HepG2 (cell line): ENCODE measurements at regions not wholly inside any gene's neighbourhood (a gene's known extent, or its start where the extent isn't known, plus 50 kb on each side); places are given as distances from the start of the nearest gene placed in this dataset.
A peak's percentile ranks its signal among the peaks of the same experiment; 100 is the strongest.

Source experiments
- AGO2 ChIP-seq: fragments of 200-400 bp; formaldehyde crosslinking; optimal IDR thresholded peaks from 2 replicates; pipeline ENCODE3; 2017; ENCODE audit warnings: mild to moderate bottlenecking, low read depth, low read length, moderate library complexity
- AHR ChIP-seq: IDR thresholded peaks from 2 replicates; pipeline ENCODE4 v1.6.1; 2018; ENCODE audit warnings: missing genetic modification reagents, missing compliant biosample characterization
- ATAD3A ChIP-seq: sonication (generic); formaldehyde crosslinking; IDR thresholded peaks from 2 replicates; pipeline ENCODE4 v1.4.0; 2020; ENCODE audit warnings: missing genetic modification reagents
- CEBPB ChIP-seq: IDR thresholded peaks from 2 replicates; pipeline ENCODE4 v1.6.1; 2011; ENCODE audit warnings: low read depth, low read length, improper control_type of control experiment, borderline replicate concordance
- FOXJ3 ChIP-seq: sonication (generic); formaldehyde crosslinking; IDR thresholded peaks from 2 replicates; pipeline ENCODE4 v1.4.0; 2020; ENCODE audit warnings: missing genetic modification reagents, mild to moderate bottlenecking, borderline replicate concordance
- GATAD1 ChIP-seq: IDR thresholded peaks from 2 replicates; pipeline ENCODE4 v1.6.1; 2016; ENCODE audit warnings: missing genetic modification reagents, missing compliant biosample characterization
- GZF1 ChIP-seq: sonication (generic); formaldehyde crosslinking; IDR thresholded peaks from 2 replicates; pipeline ENCODE4 v1.5.1; 2020; ENCODE audit warnings: mild to moderate bottlenecking, missing genetic modification reagents
- KLF12 ChIP-seq: sonication (generic); formaldehyde crosslinking; IDR thresholded peaks from 2 replicates; pipeline ENCODE4 v1.4.0; 2020; ENCODE audit warnings: missing genetic modification reagents, borderline replicate concordance
- MBD4 ChIP-seq: IDR thresholded peaks from 2 replicates; pipeline ENCODE4 v1.6.1; 2012; ENCODE audit warnings: low read length, inconsistent platforms, borderline replicate concordance
- NFKB2 ChIP-seq: sonication (generic); formaldehyde crosslinking; IDR thresholded peaks from 2 replicates; pipeline ENCODE4 v1.4.0; 2020; ENCODE audit warnings: missing genetic modification reagents, borderline replicate concordance
- NR1H2 ChIP-seq: sonication (generic); formaldehyde crosslinking; IDR thresholded peaks from 2 replicates; pipeline ENCODE4 v1.8.1; 2022; ENCODE audit warnings: low read depth, missing genetic modification reagents, borderline replicate concordance
- ONECUT2 ChIP-seq: sonication (generic); formaldehyde crosslinking; IDR thresholded peaks from 2 replicates; pipeline ENCODE4 v1.4.0; 2020; ENCODE audit warnings: missing genetic modification reagents
- PHF8 ChIP-seq: sonication (generic); formaldehyde crosslinking; IDR thresholded peaks from 2 replicates; pipeline ENCODE4 v1.5.0; 2020; ENCODE audit warnings: missing genetic modification reagents
- PRPF4 ChIP-seq: fragments of 200-400 bp; formaldehyde crosslinking; IDR thresholded peaks from 2 replicates; pipeline ENCODE4 v1.6.1; 2016; ENCODE audit warnings: low read length, low read depth; ENCODE audit not compliant: poor library complexity, severe bottlenecking
- ZNF12 ChIP-seq: sonication (generic); formaldehyde crosslinking; IDR thresholded peaks from 2 replicates; pipeline ENCODE4 v1.5.0; 2020; ENCODE audit warnings: missing genetic modification reagents
- ZNF331 ChIP-seq: sonication (generic); formaldehyde crosslinking; IDR thresholded peaks from 2 replicates; pipeline ENCODE4 v1.4.0; 2020; ENCODE audit warnings: missing genetic modification reagents
- ZNF343 ChIP-seq: sonication (generic); formaldehyde crosslinking; IDR thresholded peaks from 2 replicates; pipeline ENCODE4 v1.4.0; 2020; ENCODE audit warnings: mild to moderate bottlenecking, missing genetic modification reagents
- ZNF83 ChIP-seq: sonication (generic); formaldehyde crosslinking; IDR thresholded peaks from 2 replicates; pipeline ENCODE4 v1.4.0; 2020; ENCODE audit warnings: missing genetic modification reagents, mild to moderate bottlenecking, borderline replicate concordance
- ZSCAN20 ChIP-seq: sonication (generic); formaldehyde crosslinking; IDR thresholded peaks from 2 replicates; pipeline ENCODE4 v1.4.0; 2020; ENCODE audit warnings: missing genetic modification reagents, mild to moderate bottlenecking, borderline replicate concordance
- TF ChIP-seq, protein P1 (sequence below): sonication (generic); formaldehyde crosslinking; IDR thresholded peaks from 2 replicates; pipeline ENCODE4 v1.4.0; 2020; ENCODE audit warnings: missing genetic modification reagents
- TF ChIP-seq, protein P2 (sequence below): sonication (generic); formaldehyde crosslinking; IDR thresholded peaks from 2 replicates; pipeline ENCODE4 v1.4.0; 2020; ENCODE audit warnings: missing genetic modification reagents
- TF ChIP-seq, protein P3 (sequence below): sonication (generic); formaldehyde crosslinking; IDR thresholded peaks from 2 replicates; pipeline ENCODE4 v1.4.0; 2020; ENCODE audit warnings: missing genetic modification reagents
- TF ChIP-seq, protein P4 (sequence below): sonication (generic); formaldehyde crosslinking; IDR thresholded peaks from 2 replicates; pipeline ENCODE4; 2020; ENCODE audit warnings: missing genetic modification reagents, mild to moderate bottlenecking, borderline replicate concordance

DNA sequence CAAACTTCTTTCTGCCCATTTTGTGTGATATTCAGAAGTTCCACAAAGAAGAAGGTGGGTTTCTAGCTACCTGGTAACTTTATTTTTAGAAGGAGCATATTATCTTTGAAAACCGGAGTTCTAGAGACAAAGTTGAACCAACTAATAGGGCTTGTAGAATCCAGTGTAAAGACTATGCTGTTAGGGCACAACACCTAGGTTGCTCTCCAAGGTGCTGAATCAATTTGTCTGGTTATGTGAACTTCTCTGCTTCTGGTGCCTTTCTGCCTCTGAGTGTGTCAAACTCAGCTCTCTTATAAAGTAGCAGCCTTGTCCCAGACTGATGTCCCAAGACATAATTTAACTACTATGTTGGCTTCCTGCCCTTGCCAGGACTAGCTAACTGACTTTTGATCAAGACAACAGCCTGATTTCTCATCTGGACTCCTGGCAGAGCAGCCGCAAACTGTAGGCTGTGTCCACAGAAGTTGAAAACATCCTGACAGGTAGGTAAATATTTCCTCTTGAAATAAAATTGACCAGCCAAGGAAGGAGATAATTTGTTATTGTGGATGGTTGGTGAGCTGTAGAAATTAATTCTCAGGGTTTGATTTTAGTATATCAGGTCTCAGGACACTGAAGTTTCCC lies 119.4 kb downstream of the CYRIA start (continued):
- TF ChIP-seq, protein P1, sequence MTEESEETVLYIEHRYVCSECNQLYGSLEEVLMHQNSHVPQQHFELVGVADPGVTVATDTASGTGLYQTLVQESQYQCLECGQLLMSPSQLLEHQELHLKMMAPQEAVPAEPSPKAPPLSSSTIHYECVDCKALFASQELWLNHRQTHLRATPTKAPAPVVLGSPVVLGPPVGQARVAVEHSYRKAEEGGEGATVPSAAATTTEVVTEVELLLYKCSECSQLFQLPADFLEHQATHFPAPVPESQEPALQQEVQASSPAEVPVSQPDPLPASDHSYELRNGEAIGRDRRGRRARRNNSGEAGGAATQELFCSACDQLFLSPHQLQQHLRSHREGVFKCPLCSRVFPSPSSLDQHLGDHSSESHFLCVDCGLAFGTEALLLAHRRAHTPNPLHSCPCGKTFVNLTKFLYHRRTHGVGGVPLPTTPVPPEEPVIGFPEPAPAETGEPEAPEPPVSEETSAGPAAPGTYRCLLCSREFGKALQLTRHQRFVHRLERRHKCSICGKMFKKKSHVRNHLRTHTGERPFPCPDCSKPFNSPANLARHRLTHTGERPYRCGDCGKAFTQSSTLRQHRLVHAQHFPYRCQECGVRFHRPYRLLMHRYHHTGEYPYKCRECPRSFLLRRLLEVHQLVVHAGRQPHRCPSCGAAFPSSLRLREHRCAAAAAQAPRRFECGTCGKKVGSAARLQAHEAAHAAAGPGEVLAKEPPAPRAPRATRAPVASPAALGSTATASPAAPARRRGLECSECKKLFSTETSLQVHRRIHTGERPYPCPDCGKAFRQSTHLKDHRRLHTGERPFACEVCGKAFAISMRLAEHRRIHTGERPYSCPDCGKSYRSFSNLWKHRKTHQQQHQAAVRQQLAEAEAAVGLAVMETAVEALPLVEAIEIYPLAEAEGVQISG (CRISPR knock-in tag) = no peak
- 0 out of 2 replicates have a peak, but pooled peaks have one; percentile 30 for TF ChIP-seq GATAD1 (CRISPR knock-in tag)
- TF ChIP-seq ZNF12 (CRISPR knock-in tag) = peak; percentile 67
- TF ChIP-seq, protein P2, sequence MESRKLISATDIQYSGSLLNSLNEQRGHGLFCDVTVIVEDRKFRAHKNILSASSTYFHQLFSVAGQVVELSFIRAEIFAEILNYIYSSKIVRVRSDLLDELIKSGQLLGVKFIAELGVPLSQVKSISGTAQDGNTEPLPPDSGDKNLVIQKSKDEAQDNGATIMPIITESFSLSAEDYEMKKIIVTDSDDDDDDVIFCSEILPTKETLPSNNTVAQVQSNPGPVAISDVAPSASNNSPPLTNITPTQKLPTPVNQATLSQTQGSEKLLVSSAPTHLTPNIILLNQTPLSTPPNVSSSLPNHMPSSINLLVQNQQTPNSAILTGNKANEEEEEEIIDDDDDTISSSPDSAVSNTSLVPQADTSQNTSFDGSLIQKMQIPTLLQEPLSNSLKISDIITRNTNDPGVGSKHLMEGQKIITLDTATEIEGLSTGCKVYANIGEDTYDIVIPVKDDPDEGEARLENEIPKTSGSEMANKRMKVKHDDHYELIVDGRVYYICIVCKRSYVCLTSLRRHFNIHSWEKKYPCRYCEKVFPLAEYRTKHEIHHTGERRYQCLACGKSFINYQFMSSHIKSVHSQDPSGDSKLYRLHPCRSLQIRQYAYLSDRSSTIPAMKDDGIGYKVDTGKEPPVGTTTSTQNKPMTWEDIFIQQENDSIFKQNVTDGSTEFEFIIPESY (CRISPR knock-in tag) = no peak
- no peak for TF ChIP-seq FOXJ3 (CRISPR knock-in tag)
- TF ChIP-seq AGO2 = no peak
- no peak for TF ChIP-seq KLF12 (CRISPR knock-in tag)
- no peak for TF ChIP-seq ONECUT2 (CRISPR knock-in tag)
- no peak for TF ChIP-seq GZF1 (CRISPR knock-in tag)
- no peak for TF ChIP-seq PRPF4
- no peak for TF ChIP-seq ZSCAN20 (CRISPR knock-in tag)
- no peak for TF ChIP-seq AHR
- TF ChIP-seq ZNF343 (CRISPR knock-in tag) = no peak
- no peak for TF ChIP-seq CEBPB
- TF ChIP-seq PHF8 (CRISPR knock-in tag) = no peak
- no peak for TF ChIP-seq ATAD3A (CRISPR knock-in tag)
- TF ChIP-seq NFKB2 = no peak
- TF ChIP-seq, protein P3, sequence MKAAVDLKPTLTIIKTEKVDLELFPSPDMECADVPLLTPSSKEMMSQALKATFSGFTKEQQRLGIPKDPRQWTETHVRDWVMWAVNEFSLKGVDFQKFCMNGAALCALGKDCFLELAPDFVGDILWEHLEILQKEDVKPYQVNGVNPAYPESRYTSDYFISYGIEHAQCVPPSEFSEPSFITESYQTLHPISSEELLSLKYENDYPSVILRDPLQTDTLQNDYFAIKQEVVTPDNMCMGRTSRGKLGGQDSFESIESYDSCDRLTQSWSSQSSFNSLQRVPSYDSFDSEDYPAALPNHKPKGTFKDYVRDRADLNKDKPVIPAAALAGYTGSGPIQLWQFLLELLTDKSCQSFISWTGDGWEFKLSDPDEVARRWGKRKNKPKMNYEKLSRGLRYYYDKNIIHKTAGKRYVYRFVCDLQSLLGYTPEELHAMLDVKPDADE (CRISPR knock-in tag) = 0 out of 2 replicates have a peak, but pooled peaks have one; percentile 51
- TF ChIP-seq NR1H2 (CRISPR knock-in tag) = no peak
- TF ChIP-seq, protein P4, sequence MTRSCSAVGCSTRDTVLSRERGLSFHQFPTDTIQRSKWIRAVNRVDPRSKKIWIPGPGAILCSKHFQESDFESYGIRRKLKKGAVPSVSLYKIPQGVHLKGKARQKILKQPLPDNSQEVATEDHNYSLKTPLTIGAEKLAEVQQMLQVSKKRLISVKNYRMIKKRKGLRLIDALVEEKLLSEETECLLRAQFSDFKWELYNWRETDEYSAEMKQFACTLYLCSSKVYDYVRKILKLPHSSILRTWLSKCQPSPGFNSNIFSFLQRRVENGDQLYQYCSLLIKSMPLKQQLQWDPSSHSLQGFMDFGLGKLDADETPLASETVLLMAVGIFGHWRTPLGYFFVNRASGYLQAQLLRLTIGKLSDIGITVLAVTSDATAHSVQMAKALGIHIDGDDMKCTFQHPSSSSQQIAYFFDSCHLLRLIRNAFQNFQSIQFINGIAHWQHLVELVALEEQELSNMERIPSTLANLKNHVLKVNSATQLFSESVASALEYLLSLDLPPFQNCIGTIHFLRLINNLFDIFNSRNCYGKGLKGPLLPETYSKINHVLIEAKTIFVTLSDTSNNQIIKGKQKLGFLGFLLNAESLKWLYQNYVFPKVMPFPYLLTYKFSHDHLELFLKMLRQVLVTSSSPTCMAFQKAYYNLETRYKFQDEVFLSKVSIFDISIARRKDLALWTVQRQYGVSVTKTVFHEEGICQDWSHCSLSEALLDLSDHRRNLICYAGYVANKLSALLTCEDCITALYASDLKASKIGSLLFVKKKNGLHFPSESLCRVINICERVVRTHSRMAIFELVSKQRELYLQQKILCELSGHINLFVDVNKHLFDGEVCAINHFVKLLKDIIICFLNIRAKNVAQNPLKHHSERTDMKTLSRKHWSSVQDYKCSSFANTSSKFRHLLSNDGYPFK = no peak
- peak; percentile 79 for TF ChIP-seq ZNF331
- TF ChIP-seq MBD4 = no peak
- TF ChIP-seq ZNF83 = no peak
